WTC11 (cell line): ENCODE measurements at regions not wholly inside any gene's neighbourhood (a gene's known extent, or its start where the extent isn't known, plus 50 kb on each side); places are given as distances from the start of the nearest gene placed in this dataset.

Experiments used
- ATAC-seq: fragments of 200-7000 bp; cut with Tn5 transposase; 2 replicates; pipeline ENCODE4 v1.10.0; 2021; ENCODE audit warnings: mild to moderate bottlenecking, moderate library complexity
- CTCF ChIA-PET: fragments of 300-600 bp; sonication (Branson Sonifier 250); formaldehyde crosslinking; loops from one replicate; lab custom pipeline; 2021; ENCODE audit warnings: antibody characterized with exemption; lab: Charles Lee
- POLR2A ChIA-PET: fragments of 350-600 bp; sonication (Branson Sonifier 250); formaldehyde crosslinking; loops from one replicate; lab custom pipeline; 2021; ENCODE audit warnings: antibody characterized with exemption; lab: Charles Lee
- DNase-seq: peaks from one replicate; pipeline ENCODE4 v3.0.0; 2021; ENCODE audit warnings: low spot score
- H3K27ac Mint-ChIP-seq: 2 replicates; pipeline ENCODE4 v1.8.0; 2021; ENCODE audit warnings: mixed read lengths
- H3K27me3 Mint-ChIP-seq: 2 replicates; pipeline ENCODE4 v1.8.0; 2021; ENCODE audit warnings: low read depth, mild to moderate bottlenecking, moderate library complexity, mixed read lengths
- H3K36me3 Mint-ChIP-seq: 2 replicates; pipeline ENCODE4 v1.8.0; 2021; ENCODE audit warnings: mixed read lengths
- H3K4me1 Mint-ChIP-seq: 2 replicates; pipeline ENCODE4 v1.8.0; 2022; ENCODE audit warnings: mixed read lengths
- H3K4me3 Mint-ChIP-seq: 2 replicates; pipeline ENCODE4 v1.8.0; 2021; ENCODE audit warnings: mild to moderate bottlenecking, moderate library complexity, mixed read lengths
- H3K9me3 Mint-ChIP-seq: 2 replicates; pipeline ENCODE4 v1.8.0; 2021; ENCODE audit warnings: mixed read lengths
- ATF1 ChIP-seq: sonication (generic); formaldehyde crosslinking; IDR thresholded peaks from 2 replicates; pipeline ENCODE4 v1.8.1; 2023; ENCODE audit warnings: mild to moderate bottlenecking, moderate library complexity, missing genetic modification reagents
- ATF3 ChIP-seq: sonication (generic); formaldehyde crosslinking; conservative IDR thresholded peaks from 2 replicates; pipeline ENCODE4 v1.8.1; 2022; ENCODE audit warnings: mild to moderate bottlenecking, missing genetic modification reagents
- E2F4 ChIP-seq: sonication (generic); formaldehyde crosslinking; IDR thresholded peaks from 2 replicates; pipeline ENCODE4 v1.8.1; 2022; ENCODE audit warnings: low read depth, mild to moderate bottlenecking, moderate library complexity, missing genetic modification reagents, borderline replicate concordance
- ETV6 ChIP-seq: sonication (generic); formaldehyde crosslinking; IDR thresholded peaks from 2 replicates; pipeline ENCODE4 v1.8.1; 2022; ENCODE audit warnings: mild to moderate bottlenecking, missing genetic modification reagents
- FOXK1 ChIP-seq: sonication (generic); formaldehyde crosslinking; IDR thresholded peaks from 2 replicates; pipeline ENCODE4 v1.8.0; 2022; ENCODE audit warnings: mild to moderate bottlenecking, moderate library complexity, missing genetic modification reagents
- GTF2I ChIP-seq: fragments of 250-450 bp; sonication (Bioruptor Pico); conservative IDR thresholded peaks from 2 replicates; pipeline ENCODE4 v1.4.0; 2021; ENCODE audit warnings: mild to moderate bottlenecking
- IRF1 ChIP-seq: sonication (generic); formaldehyde crosslinking; IDR thresholded peaks from 2 replicates; pipeline ENCODE4 v1.8.0; 2023; ENCODE audit warnings: missing genetic modification reagents
- NFYB ChIP-seq: sonication (generic); formaldehyde crosslinking; conservative IDR thresholded peaks from 2 replicates; pipeline ENCODE4 v1.8.0; 2022; ENCODE audit warnings: low read depth, missing genetic modification reagents
- NR1H2 ChIP-seq: sonication (generic); formaldehyde crosslinking; IDR thresholded peaks from 2 replicates; pipeline ENCODE4 v1.9.0; 2021; ENCODE audit warnings: mild to moderate bottlenecking, moderate library complexity, missing genetic modification reagents
- SMAD3 ChIP-seq: sonication (generic); formaldehyde crosslinking; IDR thresholded peaks from 2 replicates; pipeline ENCODE4 v1.8.0; 2022; ENCODE audit warnings: missing genetic modification reagents, mild to moderate bottlenecking, borderline replicate concordance
- ZBTB21 ChIP-seq: sonication (generic); formaldehyde crosslinking; IDR thresholded peaks from 2 replicates; pipeline ENCODE4 v1.8.1; 2023; ENCODE audit warnings: mild to moderate bottlenecking, missing genetic modification reagents, borderline replicate concordance
- ZNF138 ChIP-seq: sonication (generic); formaldehyde crosslinking; conservative IDR thresholded peaks from 2 replicates; pipeline ENCODE4 v1.8.1; 2022; ENCODE audit warnings: mild to moderate bottlenecking, moderate library complexity, missing genetic modification reagents
- ZNF219 ChIP-seq: sonication (generic); formaldehyde crosslinking; IDR thresholded peaks from 2 replicates; pipeline ENCODE4 v1.8.0; 2023; ENCODE audit warnings: missing genetic modification reagents, mild to moderate bottlenecking, borderline replicate concordance
- ZNF317 ChIP-seq: sonication (generic); formaldehyde crosslinking; IDR thresholded peaks from 2 replicates; pipeline ENCODE4 v1.8.1; 2023; ENCODE audit warnings: low read depth, mild to moderate bottlenecking, moderate library complexity, missing genetic modification reagents, borderline replicate concordance
- TF ChIP-seq, protein P1 (sequence below): fragments of 200-600 bp; IDR thresholded peaks from 2 replicates; pipeline ENCODE4 v1.8.0; 2022; ENCODE audit warnings: antibody characterized with exemption
- TF ChIP-seq, protein P2 (sequence below): sonication (generic); formaldehyde crosslinking; IDR thresholded peaks from 2 replicates; pipeline ENCODE4 v1.8.0; 2022; ENCODE audit warnings: mild to moderate bottlenecking, missing genetic modification reagents
- TF ChIP-seq, protein P3 (sequence below): sonication (generic); formaldehyde crosslinking; IDR thresholded peaks from 2 replicates; pipeline ENCODE4 v1.8.1; 2023; ENCODE audit warnings: mild to moderate bottlenecking, moderate library complexity, missing genetic modification reagents

DNA sequence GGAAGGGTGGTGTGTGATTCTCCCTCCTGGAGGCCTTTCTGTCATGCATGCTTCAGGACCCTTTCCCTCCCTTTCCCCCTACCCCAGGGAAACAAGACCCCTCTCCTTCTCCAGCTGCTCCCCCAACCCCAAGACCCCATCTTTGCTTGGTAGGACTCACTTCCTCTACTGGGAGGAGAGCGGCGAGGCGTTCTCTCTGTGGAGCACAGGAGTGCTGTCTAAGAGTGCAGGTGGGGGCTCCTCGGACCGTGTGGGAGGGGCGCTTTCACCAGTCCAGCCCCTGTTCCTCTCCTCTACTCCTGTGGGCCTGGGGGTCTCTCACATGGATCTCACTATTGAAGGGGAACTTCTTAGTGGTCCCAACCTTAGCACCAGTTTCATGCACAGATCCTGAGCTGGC, 456.1 kb upstream of the ASIC2 start (continued):
- TF ChIP-seq ZNF138 = no peak
- TF ChIP-seq, all 79 proteins: peak for 0

DNA sequence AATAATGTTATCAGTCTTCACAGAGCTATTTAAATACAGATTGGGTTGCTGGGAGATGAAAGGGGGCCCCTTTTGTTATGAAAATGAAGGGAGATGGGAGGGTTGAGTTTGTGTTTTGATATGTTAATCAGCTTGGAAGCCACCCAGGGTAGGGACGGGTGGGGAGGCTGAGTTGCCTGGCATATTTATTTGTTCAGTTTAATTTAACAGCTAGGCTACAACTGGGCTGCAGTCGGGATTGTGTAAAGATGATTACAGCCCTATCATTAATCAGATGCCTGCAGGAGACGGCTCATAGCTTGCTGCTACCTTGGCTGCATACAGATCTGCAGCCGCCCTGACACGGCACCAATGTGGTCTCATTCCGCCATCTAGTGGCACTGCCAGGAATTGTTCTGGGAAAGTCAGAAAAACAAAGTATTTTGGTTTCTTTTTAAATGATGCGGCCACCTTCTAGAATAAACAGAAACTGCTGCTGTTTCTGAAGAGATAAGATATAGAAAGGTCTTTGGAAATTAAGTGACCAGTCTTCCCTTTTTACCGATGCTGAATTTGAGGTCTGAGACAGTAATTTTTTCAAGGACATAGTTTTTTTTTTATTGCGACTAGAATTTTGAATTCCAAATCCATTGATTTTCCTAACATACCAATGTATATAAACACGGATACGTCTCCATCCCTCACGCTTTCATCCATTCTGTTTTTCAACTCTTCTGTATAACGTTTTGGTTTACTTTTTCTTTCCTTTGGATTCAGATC, 458.0 kb upstream of the ASIC2 start:
- Mint-ChIP-seq H3K4me3 (peak overlapping the region; percentile 68), H3K9me3 (peaks cover 15% of the 10 kb centered on the region), H3K27me3 (peaks cover 92% of the 10 kb centered on the region), H3K27ac (peak overlapping the region; percentile 85), H3K36me3 (peaks cover 8% of the 10 kb centered on the region), H3K4me1 (peaks cover 38% of the 10 kb centered on the region)
- POLR2A ChIA-PET = no interaction called here
- ATAC-seq = peak; percentile 88
- CTCF ChIA-PET = interaction anchor here (0.6 to 4.5 kb wide), 63 partner anchors 10 to 968 kb away, joined by 3 to 73 read pairs (median 5); partner anchors contain the start of genes ASIC2 and MYO1D
- DNase-seq = peak; percentile 78
- no peak for TF ChIP-seq ZNF219
- TF ChIP-seq, protein P1, sequence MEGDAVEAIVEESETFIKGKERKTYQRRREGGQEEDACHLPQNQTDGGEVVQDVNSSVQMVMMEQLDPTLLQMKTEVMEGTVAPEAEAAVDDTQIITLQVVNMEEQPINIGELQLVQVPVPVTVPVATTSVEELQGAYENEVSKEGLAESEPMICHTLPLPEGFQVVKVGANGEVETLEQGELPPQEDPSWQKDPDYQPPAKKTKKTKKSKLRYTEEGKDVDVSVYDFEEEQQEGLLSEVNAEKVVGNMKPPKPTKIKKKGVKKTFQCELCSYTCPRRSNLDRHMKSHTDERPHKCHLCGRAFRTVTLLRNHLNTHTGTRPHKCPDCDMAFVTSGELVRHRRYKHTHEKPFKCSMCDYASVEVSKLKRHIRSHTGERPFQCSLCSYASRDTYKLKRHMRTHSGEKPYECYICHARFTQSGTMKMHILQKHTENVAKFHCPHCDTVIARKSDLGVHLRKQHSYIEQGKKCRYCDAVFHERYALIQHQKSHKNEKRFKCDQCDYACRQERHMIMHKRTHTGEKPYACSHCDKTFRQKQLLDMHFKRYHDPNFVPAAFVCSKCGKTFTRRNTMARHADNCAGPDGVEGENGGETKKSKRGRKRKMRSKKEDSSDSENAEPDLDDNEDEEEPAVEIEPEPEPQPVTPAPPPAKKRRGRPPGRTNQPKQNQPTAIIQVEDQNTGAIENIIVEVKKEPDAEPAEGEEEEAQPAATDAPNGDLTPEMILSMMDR = peak; percentile 93

DNA sequence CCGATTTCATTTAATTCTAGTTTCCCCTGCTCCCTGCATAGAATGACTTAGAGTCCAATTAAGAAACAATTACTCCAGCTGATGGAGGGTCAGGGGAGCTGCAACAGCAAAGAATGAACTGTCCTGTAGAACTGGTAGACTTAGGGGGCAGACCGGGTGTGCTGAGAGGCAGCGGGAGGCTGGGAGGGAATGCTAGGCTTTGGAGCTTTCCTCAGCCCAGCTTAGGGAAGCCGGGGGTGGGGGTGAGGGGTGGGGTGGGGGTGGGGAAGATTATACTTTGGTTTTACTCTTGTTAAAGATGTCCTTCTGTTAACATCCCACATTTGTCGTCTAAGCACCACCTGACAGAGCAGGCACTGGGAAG, 458.6 kb upstream of the ASIC2 start:
- Mint-ChIP-seq H3K36me3 (peaks cover 8% of the 10 kb centered on the region), H3K27me3 (peaks cover 93% of the 10 kb centered on the region), H3K27ac (peak overlapping the region; percentile 85), H3K4me3 (peak overlapping the region; percentile 68), H3K9me3 (peaks cover 19% of the 10 kb centered on the region), H3K4me1 (peaks cover 38% of the 10 kb centered on the region)
- DNase-seq (peak; percentile 53), ATAC-seq (peak; percentile 5; the same call in 1 of the 2 replicates)
- TF ChIP-seq FOXK1 (CRISPR knock-in tag) (no peak), E2F4 (CRISPR knock-in tag) (no peak), NFYB (CRISPR knock-in tag) (no peak), IRF1 (no peak), ETV6 (CRISPR knock-in tag) (no peak), GTF2I (CRISPR knock-in tag) (no peak), SMAD3 (CRISPR knock-in tag) (no peak), ZBTB21 (CRISPR knock-in tag) (no peak), ZNF317 (no peak), NR1H2 (CRISPR knock-in tag) (no peak), ATF1 (CRISPR knock-in tag) (no peak), ATF3 (CRISPR knock-in tag) (no peak)
- TF ChIP-seq, protein P2, sequence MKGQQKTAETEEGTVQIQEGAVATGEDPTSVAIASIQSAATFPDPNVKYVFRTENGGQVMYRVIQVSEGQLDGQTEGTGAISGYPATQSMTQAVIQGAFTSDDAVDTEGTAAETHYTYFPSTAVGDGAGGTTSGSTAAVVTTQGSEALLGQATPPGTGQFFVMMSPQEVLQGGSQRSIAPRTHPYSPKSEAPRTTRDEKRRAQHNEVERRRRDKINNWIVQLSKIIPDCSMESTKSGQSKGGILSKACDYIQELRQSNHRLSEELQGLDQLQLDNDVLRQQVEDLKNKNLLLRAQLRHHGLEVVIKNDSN (CRISPR knock-in tag) = no peak
- TF ChIP-seq, protein P3, sequence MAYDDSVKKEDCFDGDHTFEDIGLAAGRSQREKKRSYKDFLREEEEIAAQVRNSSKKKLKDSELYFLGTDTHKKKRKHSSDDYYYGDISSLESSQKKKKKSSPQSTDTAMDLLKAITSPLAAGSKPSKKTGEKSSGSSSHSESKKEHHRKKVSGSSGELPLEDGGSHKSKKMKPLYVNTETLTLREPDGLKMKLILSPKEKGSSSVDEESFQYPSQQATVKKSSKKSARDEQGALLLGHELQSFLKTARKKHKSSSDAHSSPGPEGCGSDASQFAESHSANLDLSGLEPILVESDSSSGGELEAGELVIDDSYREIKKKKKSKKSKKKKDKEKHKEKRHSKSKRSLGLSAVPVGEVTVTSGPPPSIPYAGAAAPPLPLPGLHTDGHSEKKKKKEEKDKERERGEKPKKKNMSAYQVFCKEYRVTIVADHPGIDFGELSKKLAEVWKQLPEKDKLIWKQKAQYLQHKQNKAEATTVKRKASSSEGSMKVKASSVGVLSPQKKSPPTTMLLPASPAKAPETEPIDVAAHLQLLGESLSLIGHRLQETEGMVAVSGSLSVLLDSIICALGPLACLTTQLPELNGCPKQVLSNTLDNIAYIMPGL (CRISPR knock-in tag) = no peak
- ChIA-PET CTCF (interaction anchor here (0.6 to 4.5 kb wide), 21 partner anchors 12 to 610 kb away, joined by 3 to 73 read pairs (median 5); partner anchors contain the start of gene ASIC2), POLR2A (no interaction called here)
